ENCODE measurements at regions not wholly inside any gene's neighbourhood (a gene's known extent, or its start where the extent isn't known, plus 50 kb on each side); places are given as distances from the start of the nearest gene placed in this dataset.

DNA sequence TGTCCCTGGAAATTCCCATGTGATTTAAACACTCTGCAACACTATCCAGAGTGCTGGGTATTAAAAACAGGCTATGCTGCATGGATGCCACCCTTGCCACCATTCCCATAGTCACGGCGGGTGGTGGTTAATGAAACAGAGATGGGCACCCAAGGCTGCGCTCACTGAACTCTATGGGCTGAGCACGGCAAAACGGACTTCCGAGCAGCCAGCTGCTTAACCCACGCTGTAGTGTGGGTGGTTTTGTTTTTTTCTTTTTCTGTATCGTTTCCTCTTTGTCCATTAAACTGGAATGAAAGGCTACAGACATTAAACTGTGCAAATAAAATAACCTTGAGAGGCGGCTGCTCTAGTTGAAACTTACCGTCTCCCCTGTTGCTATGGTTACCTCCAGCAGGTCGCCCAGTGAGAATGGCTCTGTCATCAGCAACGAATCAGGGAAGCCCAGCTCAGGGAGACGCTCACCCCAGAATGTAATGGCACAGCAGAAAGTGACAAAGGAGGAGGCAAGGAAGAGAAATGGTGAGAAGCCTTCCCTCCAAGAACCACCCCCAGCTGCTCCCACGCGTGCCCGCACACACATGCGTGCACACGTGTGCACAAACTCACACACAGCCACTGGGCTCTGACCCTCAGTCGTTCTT lies 102.1 kb downstream of the C11orf91 start:
- no peak overlapping the region for H3K4me3 ChIP-seq (ENCODE audit: low read length)
- 67% methylated on average over 19 of the region's 19 CpGs for WGBS (ENCODE audit: insufficient coverage)
- H3K36me3 Mint-ChIP-seq, result no peaks in the 10 kb centered on the region
- ATAC-seq (no peak), DNase-seq (no peak)
- peaks cover 17 to 33% of the 10 kb centered on the region in 2 donors for H3K27me3 Mint-ChIP-seq (ENCODE audit: low read depth in 2 of 2)
- H3K36me3 ChIP-seq (ENCODE audit: control insufficient read depth, insufficient read depth, low read length), result no peaks in the 10 kb centered on the region
- intact Hi-C loops (cut with micrococcal nuclease), result no loop called here
- H3K27ac Mint-ChIP-seq, result no peak overlapping the region
- H3K4me1 Mint-ChIP-seq, result no peaks in the 10 kb centered on the region
- H3K9me3 ChIP-seq (ENCODE audit: control insufficient read depth, insufficient read depth, low read length), result no peaks in the 10 kb centered on the region
- no peak overlapping the region for H3K27ac ChIP-seq (ENCODE audit: low read length)
- H3K27me3 ChIP-seq (ENCODE audit: control insufficient read depth, insufficient read depth, low read length), result no peaks in the 10 kb centered on the region
- no peak overlapping the region for H3K4me3 Mint-ChIP-seq
- H3K9me3 Mint-ChIP-seq, result no peaks in the 10 kb centered on the region
- no peaks in the 10 kb centered on the region for H3K4me1 ChIP-seq (ENCODE audit: control insufficient read depth, insufficient read depth, low read length)
- TF ChIP-seq, protein P1, sequence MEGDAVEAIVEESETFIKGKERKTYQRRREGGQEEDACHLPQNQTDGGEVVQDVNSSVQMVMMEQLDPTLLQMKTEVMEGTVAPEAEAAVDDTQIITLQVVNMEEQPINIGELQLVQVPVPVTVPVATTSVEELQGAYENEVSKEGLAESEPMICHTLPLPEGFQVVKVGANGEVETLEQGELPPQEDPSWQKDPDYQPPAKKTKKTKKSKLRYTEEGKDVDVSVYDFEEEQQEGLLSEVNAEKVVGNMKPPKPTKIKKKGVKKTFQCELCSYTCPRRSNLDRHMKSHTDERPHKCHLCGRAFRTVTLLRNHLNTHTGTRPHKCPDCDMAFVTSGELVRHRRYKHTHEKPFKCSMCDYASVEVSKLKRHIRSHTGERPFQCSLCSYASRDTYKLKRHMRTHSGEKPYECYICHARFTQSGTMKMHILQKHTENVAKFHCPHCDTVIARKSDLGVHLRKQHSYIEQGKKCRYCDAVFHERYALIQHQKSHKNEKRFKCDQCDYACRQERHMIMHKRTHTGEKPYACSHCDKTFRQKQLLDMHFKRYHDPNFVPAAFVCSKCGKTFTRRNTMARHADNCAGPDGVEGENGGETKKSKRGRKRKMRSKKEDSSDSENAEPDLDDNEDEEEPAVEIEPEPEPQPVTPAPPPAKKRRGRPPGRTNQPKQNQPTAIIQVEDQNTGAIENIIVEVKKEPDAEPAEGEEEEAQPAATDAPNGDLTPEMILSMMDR (IDR thresholded peaks at IDR 0.05), result no peak

DNA sequence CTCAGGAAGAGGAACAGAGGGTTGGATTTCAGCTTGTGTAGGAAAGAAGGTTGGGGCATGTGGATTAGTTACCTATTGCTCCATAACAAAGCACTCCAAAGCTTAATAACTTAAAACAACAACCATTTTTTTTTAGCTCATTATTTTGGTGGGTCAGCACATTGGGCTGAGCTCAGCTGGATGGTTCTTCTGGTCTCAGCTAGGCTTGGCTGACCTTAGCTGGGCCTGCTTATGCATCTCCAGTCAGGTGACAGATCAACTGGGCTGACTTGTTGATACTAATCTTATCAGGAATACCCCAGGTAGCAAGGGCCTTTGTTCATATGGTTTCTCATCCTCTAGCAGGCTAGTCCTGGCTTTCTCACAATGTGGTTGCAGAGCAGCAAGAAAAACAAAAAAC lies 106.4 kb downstream of the C11orf91 start:
- no peak overlapping the region for H3K27ac Mint-ChIP-seq
- Histone ChIP-seq H3K4me1 (ENCODE audit: control insufficient read depth, insufficient read depth, low read length) (no peaks in the 10 kb centered on the region), H3K4me3 (ENCODE audit: low read length) (no peak overlapping the region), H3K9me3 (ENCODE audit: control insufficient read depth, insufficient read depth, low read length) (no peaks in the 10 kb centered on the region), H3K27me3 (ENCODE audit: control insufficient read depth, insufficient read depth, low read length) (no peaks in the 10 kb centered on the region), H3K36me3 (ENCODE audit: control insufficient read depth, insufficient read depth, low read length) (no peaks in the 10 kb centered on the region), H3K27ac (ENCODE audit: low read length) (no peak overlapping the region)
- no peak for ATAC-seq
- H3K4me3 Mint-ChIP-seq, result no peak overlapping the region
- H3K4me1 Mint-ChIP-seq, result no peaks in the 10 kb centered on the region
- intact Hi-C loops (cut with micrococcal nuclease), result no loop called here
- H3K9me3 Mint-ChIP-seq, result no peaks in the 10 kb centered on the region
- H3K36me3 Mint-ChIP-seq, result no peaks in the 10 kb centered on the region
- peaks cover 5 to 6% of the 10 kb centered on the region in 2 donors for H3K27me3 Mint-ChIP-seq (ENCODE audit: low read depth in 2 of 2)
- TF ChIP-seq, protein P1 (IDR thresholded peaks at IDR 0.05), result no peak
- no peak for DNase-seq

DNA sequence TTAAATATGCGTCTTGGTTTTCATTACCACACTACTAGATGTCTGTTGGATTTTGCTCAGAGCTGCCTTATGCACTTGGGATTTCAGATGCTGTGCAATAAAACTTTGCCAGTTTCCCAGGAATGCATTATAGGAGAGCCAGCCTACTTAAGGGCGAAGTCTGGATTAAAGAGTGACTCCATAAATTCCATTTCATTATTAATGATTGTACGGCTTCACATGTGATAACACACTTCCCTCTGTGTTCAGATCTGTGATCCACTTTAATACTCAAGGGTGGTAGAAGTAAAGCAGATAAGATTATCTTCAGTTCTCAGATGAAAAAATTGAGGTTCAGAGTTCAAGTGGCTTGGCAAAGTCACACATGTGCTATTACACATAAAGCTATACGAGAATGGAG lies 110.2 kb downstream of the C11orf91 start:
- no peaks in the 10 kb centered on the region for H3K27me3 Mint-ChIP-seq (ENCODE audit: low read depth in 2 of 2)
- H3K4me3 ChIP-seq (ENCODE audit: low read length), result no peak overlapping the region
- no peaks in the 10 kb centered on the region for H3K9me3 Mint-ChIP-seq
- no peaks in the 10 kb centered on the region for H3K9me3 ChIP-seq (ENCODE audit: control insufficient read depth, insufficient read depth, low read length)
- H3K4me3 Mint-ChIP-seq, result no peak overlapping the region
- no peak overlapping the region for H3K27ac ChIP-seq (ENCODE audit: low read length)
- ATAC-seq (no peak), DNase-seq (no peak)
- TF ChIP-seq, protein P1 (IDR thresholded peaks at IDR 0.05), result no peak
- H3K4me1 ChIP-seq (ENCODE audit: control insufficient read depth, insufficient read depth, low read length), result no peaks in the 10 kb centered on the region
- H3K27ac Mint-ChIP-seq, result no peak overlapping the region
- H3K36me3 Mint-ChIP-seq, result no peaks in the 10 kb centered on the region
- intact Hi-C loops (cut with micrococcal nuclease), result no loop called here
- no peaks in the 10 kb centered on the region for H3K36me3 ChIP-seq (ENCODE audit: control insufficient read depth, insufficient read depth, low read length)
- H3K4me1 Mint-ChIP-seq, result no peaks in the 10 kb centered on the region
- WGBS (ENCODE audit: insufficient coverage), result 95% methylated on average over 4 of the region's 4 CpGs
- H3K27me3 ChIP-seq (ENCODE audit: control insufficient read depth, insufficient read depth, low read length), result no peaks in the 10 kb centered on the region

DNA sequence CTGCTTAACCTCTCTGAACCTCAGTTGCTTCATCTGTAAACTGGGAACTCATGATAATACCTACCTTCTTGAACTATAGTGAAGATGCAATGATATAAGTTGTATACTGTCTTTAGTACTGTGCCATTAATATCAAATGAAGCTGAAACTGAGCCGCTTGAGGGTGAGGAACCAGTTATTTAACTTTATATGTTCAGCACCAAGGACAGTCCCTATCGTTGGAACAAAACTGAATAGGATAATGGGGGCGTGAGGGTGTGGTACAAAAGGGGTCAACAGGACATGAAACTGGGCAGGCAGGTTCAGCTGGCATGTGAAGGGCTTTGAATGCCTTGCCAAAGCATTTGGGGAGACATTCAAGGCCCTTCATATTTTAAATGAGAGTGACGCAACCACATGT lies 112.6 kb downstream of the C11orf91 start:
- Mint-ChIP-seq H3K9me3 (no peaks in the 10 kb centered on the region), H3K27me3 (ENCODE audit: low read depth in 2 of 2) (no peaks in the 10 kb centered on the region), H3K36me3 (no peaks in the 10 kb centered on the region), H3K4me3 (no peak overlapping the region), H3K27ac (no peak overlapping the region), H3K4me1 (no peaks in the 10 kb centered on the region)
- 81% methylated on average over 4 of the region's 4 CpGs for WGBS (ENCODE audit: insufficient coverage)
- DNase-seq (no peak), ATAC-seq (no peak)
- intact Hi-C loops (cut with micrococcal nuclease), result no loop called here
- Histone ChIP-seq H3K27me3 (ENCODE audit: control insufficient read depth, insufficient read depth, low read length) (no peaks in the 10 kb centered on the region), H3K4me3 (ENCODE audit: low read length) (no peak overlapping the region), H3K36me3 (ENCODE audit: control insufficient read depth, insufficient read depth, low read length) (no peaks in the 10 kb centered on the region), H3K4me1 (ENCODE audit: control insufficient read depth, insufficient read depth, low read length) (no peaks in the 10 kb centered on the region), H3K27ac (ENCODE audit: low read length) (no peak overlapping the region), H3K9me3 (ENCODE audit: control insufficient read depth, insufficient read depth, low read length) (no peaks in the 10 kb centered on the region)
- TF ChIP-seq, protein P1 (IDR thresholded peaks at IDR 0.05), result no peak

All from natural killer cell (primary cell).